Subcutaneous abdominal adipose tissue (tissue), 5 donors: ENCODE measurements at regions not wholly inside any gene's neighbourhood (a gene's known extent, or its start where the extent isn't known, plus 50 kb on each side); places are given as distances from the start of the nearest gene placed in this dataset.

Source experiments
- H3K27ac ChIP-seq: one replicate; pipeline ENCODE4 v1.7.0; 2013; ENCODE audit warnings: low read depth, mild to moderate bottlenecking, inconsistent platforms, low read length, moderate library complexity
- H3K27me3 ChIP-seq, 5 donors: one replicate each; pipeline ENCODE4 v1.7.0; 2013; ENCODE audit warnings: low read length in 5 of 5, inconsistent platforms in 1 of 5; ENCODE audit not compliant: control insufficient read depth in 5 of 5, insufficient read depth in 4 of 5
- H3K36me3 ChIP-seq, 5 donors: one replicate each; pipeline ENCODE4 v1.7.0; 2013; ENCODE audit warnings: low read length in 5 of 5; ENCODE audit not compliant: control insufficient read depth in 5 of 5, insufficient read depth in 5 of 5
- H3K4me1 ChIP-seq, 5 donors: one replicate each; pipeline ENCODE4 v1.7.0; 2013; ENCODE audit warnings: low read length in 5 of 5, mild to moderate bottlenecking in 3 of 5, moderate library complexity in 1 of 5; ENCODE audit not compliant: control insufficient read depth in 5 of 5, insufficient read depth in 5 of 5
- H3K4me3 ChIP-seq, 5 donors: one replicate each; pipeline ENCODE4 v1.7.0; 2013; ENCODE audit warnings: low read length in 5 of 5, low read depth in 1 of 5
- H3K9ac ChIP-seq, 5 donors: one replicate each; pipeline ENCODE4 v1.7.0; 2013; ENCODE audit warnings: low read length in 5 of 5, mild to moderate bottlenecking in 4 of 5, moderate library complexity in 3 of 5
- H3K9me3 ChIP-seq, 5 donors: one replicate each; pipeline ENCODE4 v1.7.0; 2013; ENCODE audit warnings: low read length in 5 of 5; ENCODE audit not compliant: control insufficient read depth in 5 of 5
- donor health status: healthy.
- donor health status: healthy.
- donor health status: healthy.
- donor health status: healthy.
- donor health status: healthy.

- Histone ChIP-seq H3K27me3 (no peaks in the 10 kb centered on the region), H3K4me3 (no peak overlapping the region), H3K9ac (no peak overlapping the region), H3K36me3 (no peaks in the 10 kb centered on the region), H3K4me1 (no peaks in the 10 kb centered on the region), H3K9me3 (no peaks in the 10 kb centered on the region), H3K27ac (no peak overlapping the region)
Measured at GRCh38 chr3:174424656-174425055, 434.5 kb upstream of the NAALADL2 start.

- Histone ChIP-seq H3K4me1 (no peaks in the 10 kb centered on the region), H3K27ac (no peak overlapping the region), H3K9me3 (no peaks in the 10 kb centered on the region), H3K36me3 (no peaks in the 10 kb centered on the region), H3K27me3 (no peaks in the 10 kb centered on the region), H3K9ac (no peak overlapping the region), H3K4me3 (no peak overlapping the region)
Measured at GRCh38 chr3:174425422-174425821, 433.7 kb upstream of the NAALADL2 start.

GRCh38 chr3:174430986-174431385 lies 428.1 kb upstream of the NAALADL2 start:
- no peaks in the 10 kb centered on the region for H3K36me3 ChIP-seq
- no peak overlapping the region for H3K4me3 ChIP-seq
- H3K27me3 ChIP-seq = no peaks in the 10 kb centered on the region
- no peaks in the 10 kb centered on the region for H3K4me1 ChIP-seq
- H3K9ac ChIP-seq = no peak overlapping the region
- no peaks in the 10 kb centered on the region for H3K9me3 ChIP-seq
- H3K27ac ChIP-seq = no peak overlapping the region

GRCh38 chr3:174431717-174432116 lies 427.4 kb upstream of the NAALADL2 start:
- no peak overlapping the region for H3K9ac ChIP-seq
- H3K4me3 ChIP-seq = no peak overlapping the region
- no peaks in the 10 kb centered on the region for H3K9me3 ChIP-seq
- no peaks in the 10 kb centered on the region for H3K27me3 ChIP-seq
- no peaks in the 10 kb centered on the region for H3K4me1 ChIP-seq
- no peak overlapping the region for H3K27ac ChIP-seq
- no peaks in the 10 kb centered on the region for H3K36me3 ChIP-seq

GRCh38 chr3:174436367-174436766 lies 422.8 kb upstream of the NAALADL2 start:
- Histone ChIP-seq H3K27ac (no peak overlapping the region), H3K9ac (no peak overlapping the region), H3K27me3 (no peaks in the 10 kb centered on the region), H3K9me3 (no peaks in the 10 kb centered on the region), H3K36me3 (no peaks in the 10 kb centered on the region), H3K4me1 (peaks cover 0 to 20% (median 13%) of the 10 kb centered on the region in 5 donors), H3K4me3 (no peak overlapping the region)

- H3K27me3 ChIP-seq = no peaks in the 10 kb centered on the region
- H3K27ac ChIP-seq = peak overlapping the region; percentile 95
- H3K36me3 ChIP-seq = no peaks in the 10 kb centered on the region
- H3K4me1 ChIP-seq = peaks cover 0 to 29% (median 21%) of the 10 kb centered on the region in 5 donors
- H3K9me3 ChIP-seq = no peaks in the 10 kb centered on the region
- no peak overlapping the region for H3K4me3 ChIP-seq
- H3K9ac ChIP-seq = peak overlapping the region in 1 of 5 donors; percentile 72
Measured at GRCh38 chr3:174438501-174439145, 420.5 kb upstream of the NAALADL2 start.

- H3K27ac ChIP-seq = peak overlapping the region; percentile 95
- peak overlapping the region; percentile 53 to 90 (median 75) for H3K9ac ChIP-seq
- H3K9me3 ChIP-seq = no peaks in the 10 kb centered on the region
- no peaks in the 10 kb centered on the region for H3K27me3 ChIP-seq
- H3K4me1 ChIP-seq = peaks cover 0 to 29% (median 21%) of the 10 kb centered on the region in 5 donors
- H3K36me3 ChIP-seq = no peaks in the 10 kb centered on the region
- H3K4me3 ChIP-seq = peak overlapping the region; percentile 78 to 83 (median 79)
Measured at GRCh38 chr3:174439331-174440252, 419.5 kb upstream of the NAALADL2 start.

GRCh38 chr3:174440253-174440701 lies 418.9 kb upstream of the NAALADL2 start:
- H3K4me1 ChIP-seq = peaks cover 0 to 29% (median 21%) of the 10 kb centered on the region in 5 donors
- H3K9me3 ChIP-seq = no peaks in the 10 kb centered on the region
- no peaks in the 10 kb centered on the region for H3K36me3 ChIP-seq
- peak overlapping the region; percentile 53 to 90 (median 75) for H3K9ac ChIP-seq
- peak overlapping the region; percentile 95 for H3K27ac ChIP-seq
- H3K4me3 ChIP-seq = peak overlapping the region; percentile 78 to 83 (median 79)
- no peaks in the 10 kb centered on the region for H3K27me3 ChIP-seq

- H3K4me1 ChIP-seq = peaks cover 0 to 29% (median 21%) of the 10 kb centered on the region in 5 donors
- peak overlapping the region; percentile 20 to 90 (median 78) for H3K9ac ChIP-seq
- H3K36me3 ChIP-seq = no peaks in the 10 kb centered on the region
- no peaks in the 10 kb centered on the region for H3K27me3 ChIP-seq
- no peaks in the 10 kb centered on the region for H3K9me3 ChIP-seq
- H3K27ac ChIP-seq = peak overlapping the region; percentile 95
- H3K4me3 ChIP-seq = peak overlapping the region; percentile 78 to 83 (median 79)
Measured at GRCh38 chr3:174440741-174441587, 418.2 kb upstream of the NAALADL2 start.
